H1 (cell line): ENCODE measurements at regions not wholly inside any gene's neighbourhood (a gene's known extent, or its start where the extent isn't known, plus 50 kb on each side); places are given as distances from the start of the nearest gene placed in this dataset.

ENCODE experiments used
- CTCF ChIA-PET: fragments of 300-600 bp; sonication (Branson Sonifier 250); formaldehyde crosslinking; loops from one replicate; lab custom pipeline; 2021; ENCODE audit not compliant: partially characterized antibody; lab: Charles Lee
- POLR2A ChIA-PET: fragments of 300-600 bp; sonication (Branson Sonifier 250); formaldehyde crosslinking; loops from one replicate; lab custom pipeline; 2021; ENCODE audit warnings: inconsistent platforms; ENCODE audit not compliant: partially characterized antibody; lab: Charles Lee
- DNase-seq, 2 experiments: peaks; one replicate each; pipeline versions ENCODE4 v3.0.0 to v3.0.0-alpha.2; 2010 to 2022; ENCODE audit warnings: low spot score in 2 of 2, low read depth in 1 of 2, mixed read lengths in 1 of 2
- FAIRE-seq: peaks from 2 replicates; lab custom pipeline; 2011; peaks lifted over from hg19 to GRCh38; lab: Jason Lieb, UNC
- H2AFZ ChIP-seq: 2 replicates; pipeline ENCODE4 v1.8.1; 2012; ENCODE audit warnings: low read length, inconsistent platforms
- H2AK5ac ChIP-seq: 2 replicates; pipeline ENCODE4 v1.6.1; 2013; ENCODE audit warnings: low read depth, low read length
- H2BK120ac ChIP-seq: replicated peaks from 2 replicates; pipeline ENCODE3; 2013; ENCODE audit warnings: low read depth, low read length, inconsistent platforms
- H2BK12ac ChIP-seq: 2 replicates; pipeline ENCODE4 v1.6.1; 2013; ENCODE audit warnings: low read depth, low read length
- H2BK15ac ChIP-seq: 2 replicates; pipeline ENCODE4 v1.6.1; 2013; ENCODE audit warnings: low read length
- H2BK20ac ChIP-seq: 2 replicates; pipeline ENCODE4 v1.6.1; 2013; ENCODE audit warnings: low read length
- H2BK5ac ChIP-seq: 2 replicates; pipeline ENCODE4 v1.6.1; 2013; ENCODE audit warnings: low read depth, low read length
- H3K14ac ChIP-seq: 2 replicates; pipeline ENCODE4 v1.6.1; 2013; ENCODE audit warnings: inconsistent platforms; ENCODE audit not compliant: insufficient read length
- H3K18ac ChIP-seq: 2 replicates; pipeline ENCODE4 v1.6.1; 2013; ENCODE audit warnings: low read length; ENCODE audit errors: extremely low read depth
- H3K23ac ChIP-seq: 2 replicates; pipeline ENCODE4 v1.6.1; 2013; ENCODE audit warnings: inconsistent platforms; ENCODE audit not compliant: insufficient read length
- H3K23me2 ChIP-seq: 2 replicates; pipeline ENCODE4 v1.6.1; 2013; ENCODE audit warnings: low read depth, low read length
- H3K27ac ChIP-seq: 2 replicates; pipeline ENCODE4 v1.6.1; 2011; ENCODE audit warnings: low read depth, low read length, inconsistent platforms
- H3K27me3 ChIP-seq, 4 experiments: replicated peaks in 1 of 4; 1 replicate in 1 of 4; 2 replicates in 3 of 4; pipeline versions ENCODE4 v1.6.1 to v1.8.1; 2011 to 2013; ENCODE audit warnings: low read length in 3 of 4, mild to moderate bottlenecking in 3 of 4, inconsistent platforms in 2 of 4, mixed read lengths in 2 of 4, moderate library complexity in 1 of 4; ENCODE audit not compliant: control insufficient read depth in 3 of 4, insufficient read depth in 3 of 4; ENCODE audit errors: extremely low read depth in 1 of 4
- H3K36me3 ChIP-seq, 4 experiments: 2 replicates each; pipeline versions ENCODE4 v1.6.1 to v1.8.1; 2011 to 2013; ENCODE audit warnings: mild to moderate bottlenecking in 4 of 4, low read length in 3 of 4, moderate library complexity in 2 of 4, control low read depth in 1 of 4, inconsistent platforms in 1 of 4; ENCODE audit not compliant: insufficient read depth in 4 of 4, control insufficient read depth in 2 of 4
- H3K4ac ChIP-seq: replicated peaks from 2 replicates; pipeline ENCODE3; 2013; ENCODE audit warnings: low read length, low read depth, mixed read lengths, inconsistent platforms; ENCODE audit not compliant: insufficient read length
- H3K4me1 ChIP-seq, 4 experiments: replicated peaks in 1 of 4; 1 replicate in 1 of 4; 2 replicates in 3 of 4; pipeline versions ENCODE4 v1.6.1 to v1.8.1; 2011 to 2013; ENCODE audit warnings: low read length in 3 of 4, inconsistent platforms in 2 of 4, mixed read lengths in 1 of 4; ENCODE audit not compliant: insufficient read depth in 4 of 4, control insufficient read depth in 3 of 4
- H3K4me2 ChIP-seq, 2 experiments: 2 replicates each; pipeline versions ENCODE4 v1.6.1 to v1.8.1; 2011 to 2013; ENCODE audit warnings: low read depth in 2 of 2, low read length in 2 of 2, control low read depth in 1 of 2, inconsistent platforms in 1 of 2, mild to moderate bottlenecking in 1 of 2; ENCODE audit not compliant: insufficient read depth in 1 of 2
- H3K4me3 ChIP-seq, 4 experiments: fragments of 200-600, 300-600 bp in 1 of 4; sonication (generic), shearing (Covaris generic), sonication (Bioruptor Twin) in 1 of 4; 2 replicates each; pipeline versions ENCODE4 v1.5.1 to v1.8.1; 2011 to 2016; ENCODE audit warnings: low read length in 4 of 4, low read depth in 3 of 4, control low read depth in 2 of 4, inconsistent platforms in 2 of 4, mild to moderate bottlenecking in 2 of 4, mixed read lengths in 1 of 4, moderate library complexity in 1 of 4; ENCODE audit not compliant: insufficient read depth in 2 of 4; ENCODE audit errors: extremely low read depth in 1 of 4
- H3K56ac ChIP-seq: replicated peaks from 2 replicates; pipeline ENCODE3; 2013; ENCODE audit warnings: low read depth, mild to moderate bottlenecking, mixed read lengths, low read length, inconsistent platforms; ENCODE audit not compliant: insufficient read length
- H3K79me1 ChIP-seq: 2 replicates; pipeline ENCODE4 v1.6.1; 2013; ENCODE audit warnings: low read depth, low read length, control low read depth
- H3K79me2 ChIP-seq, 2 experiments: 2 replicates each; pipeline versions ENCODE4 v1.6.1 to v1.8.1; 2012 to 2013; ENCODE audit warnings: low read length in 2 of 2, mild to moderate bottlenecking in 2 of 2, inconsistent platforms in 1 of 2; ENCODE audit not compliant: insufficient read depth in 2 of 2, control insufficient read depth in 1 of 2
- H3K9ac ChIP-seq, 4 experiments: replicated peaks in 1 of 4; 1 replicate in 1 of 4; 2 replicates in 3 of 4; pipeline versions ENCODE4 v1.6.1 to v1.8.1; 2011 to 2013; ENCODE audit warnings: low read depth in 3 of 4, low read length in 3 of 4, control low read depth in 2 of 4, mild to moderate bottlenecking in 2 of 4, moderate library complexity in 2 of 4, inconsistent platforms in 1 of 4; ENCODE audit errors: extremely low read depth in 1 of 4
- H3K9me3 ChIP-seq, 2 experiments: 2 replicates each; pipeline versions ENCODE4 v1.6.1 to v1.8.1; 2012 to 2013; ENCODE audit warnings: mild to moderate bottlenecking in 2 of 2, moderate library complexity in 2 of 2, control low read depth in 1 of 2, inconsistent platforms in 1 of 2, low read depth in 1 of 2, low read length in 1 of 2, mixed read lengths in 1 of 2; ENCODE audit not compliant: insufficient read depth in 2 of 2
- H4K20me1 ChIP-seq, 2 experiments: replicated peaks in 1 of 2; 2 replicates each; pipeline versions ENCODE3 to v1.8.1; 2011 to 2013; ENCODE audit warnings: inconsistent platforms in 2 of 2, low read length in 2 of 2, mild to moderate bottlenecking in 1 of 2; ENCODE audit not compliant: insufficient read depth in 2 of 2, control insufficient read depth in 1 of 2
- H4K5ac ChIP-seq: 2 replicates; pipeline ENCODE4 v1.6.1; 2013; ENCODE audit warnings: low read length, low read depth, mixed read lengths, inconsistent platforms; ENCODE audit not compliant: insufficient read length
- H4K8ac ChIP-seq: 2 replicates; pipeline ENCODE4 v1.8.0; 2013; ENCODE audit warnings: mild to moderate bottlenecking, moderate library complexity, low read length, inconsistent platforms; ENCODE audit not compliant: insufficient read depth; ENCODE audit errors: extremely low read depth
- H4K91ac ChIP-seq: replicated peaks from 2 replicates; pipeline ENCODE3; 2013; ENCODE audit warnings: low read length, mixed read lengths, inconsistent platforms; ENCODE audit not compliant: insufficient read length
- CHD1 ChIP-seq: IDR thresholded peaks from 2 replicates; pipeline ENCODE4 v1.6.1; 2012; ENCODE audit warnings: low read depth, low read length, improper control_type of control experiment
- KDM5A ChIP-seq: fragments of 200-600 bp; IDR thresholded peaks from 2 replicates; pipeline ENCODE4 v1.7.1; 2012; ENCODE audit warnings: mild to moderate bottlenecking, low read length, inconsistent platforms, mixed read lengths
- PHF8 ChIP-seq: fragments of 200-600 bp; sonication (generic); conservative IDR thresholded peaks from 2 replicates; pipeline ENCODE4 v1.7.1; 2012; ENCODE audit warnings: low read depth, mild to moderate bottlenecking, inconsistent platforms, low read length, moderate library complexity
- POLR2A ChIP-seq, 2 experiments: IDR thresholded peaks; 1 replicate in 1 of 2; 2 replicates in 1 of 2; pipeline ENCODE4 v1.6.1; 2011; ENCODE audit warnings: low read depth in 2 of 2, low read length in 2 of 2, mild to moderate bottlenecking in 2 of 2; ENCODE audit errors: control extremely low read depth in 1 of 2
- RNF2 ChIP-seq: fragments of 200-900, 300-1000 bp; sonication (generic); IDR thresholded peaks from 2 replicates; pipeline ENCODE4 v1.7.1; 2016; ENCODE audit warnings: borderline replicate concordance, low read depth, mild to moderate bottlenecking, antibody characterized with exemption, low read length; ENCODE audit not compliant: poor library complexity, severe bottlenecking; ENCODE audit errors: missing control alignments
- TAF1 ChIP-seq: IDR thresholded peaks from 2 replicates; pipeline ENCODE4 v1.6.1; 2011; ENCODE audit warnings: mild to moderate bottlenecking, low read depth, low read length

DNA sequence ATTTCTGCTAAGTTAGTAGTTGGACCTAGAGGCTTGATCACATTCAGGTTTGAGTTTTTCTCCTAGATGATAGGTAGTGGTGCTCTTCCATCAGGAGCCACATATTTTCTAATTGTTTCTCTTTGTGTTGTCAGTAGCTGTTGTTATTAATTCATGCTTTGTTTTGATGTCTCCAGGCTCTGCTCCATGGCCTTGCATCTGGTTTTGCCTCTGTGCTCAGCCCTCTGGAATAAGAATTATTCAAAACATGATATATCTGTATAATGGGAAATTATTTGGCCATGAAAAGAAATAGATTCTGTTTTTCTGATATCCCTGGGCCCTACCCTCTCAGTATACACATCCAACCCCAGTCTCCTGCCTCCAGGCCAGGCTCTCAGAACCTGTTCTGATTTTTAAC lies 184.8 kb downstream of the CDC5L start:
- no peak overlapping the region for H2AFZ ChIP-seq
- H3K4me1 ChIP-seq, result peaks cover 0 to 2% (median 0%) of the 10 kb centered on the region in 4 experiments; a peak in 1 of 7 replicates
- no peaks in the 10 kb centered on the region for H3K23me2 ChIP-seq
- no peak overlapping the region for H4K8ac ChIP-seq
- H3K79me1 ChIP-seq, result no peaks in the 10 kb centered on the region
- H3K4me3 ChIP-seq, result no peak overlapping the region
- DNase-seq (no peak), FAIRE-seq (no peak)
- no peak overlapping the region for H3K18ac ChIP-seq
- no peak overlapping the region for H3K4me2 ChIP-seq
- no peak overlapping the region for H4K91ac ChIP-seq
- no peak overlapping the region for H3K27ac ChIP-seq
- no peaks in the 10 kb centered on the region for H3K79me2 ChIP-seq
- no peaks in the 10 kb centered on the region for H4K20me1 ChIP-seq
- POLR2A ChIA-PET, result interaction anchor here (1.3 kb wide), 1 partner anchor 11 kb away, joined by 4 read pairs; no protein-coding TSS in a partner anchor
- no peak overlapping the region for H2BK20ac ChIP-seq
- no peak for TF ChIP-seq POLR2A (IDR thresholded peaks at IDR 0.05; ENCODE audit: control extremely low read depth in 1 of 2, low read depth in 2 of 2, low read length in 2 of 2)
- TF ChIP-seq KDM5A, result no peak
- no peak for TF ChIP-seq PHF8
- TF ChIP-seq RNF2, result no peak
- no peak for TF ChIP-seq TAF1
- no peak for TF ChIP-seq CHD1
- no peak overlapping the region for H2AK5ac ChIP-seq
- no peak overlapping the region for H3K56ac ChIP-seq
- no peak overlapping the region for H3K14ac ChIP-seq
- no peaks in the 10 kb centered on the region for H3K36me3 ChIP-seq
- H3K4ac ChIP-seq, result no peak overlapping the region
- H3K27me3 ChIP-seq, result no peaks in the 10 kb centered on the region
- CTCF ChIA-PET, result interaction anchor here (0.6 to 1.9 kb wide), 6 partner anchors 8 to 289 kb away, joined by 3 to 10 read pairs (median 4); no protein-coding TSS in a partner anchor
- H3K9ac ChIP-seq, result no peak overlapping the region
- no peak overlapping the region for H2BK5ac ChIP-seq
- H3K23ac ChIP-seq, result no peak overlapping the region
- no peak overlapping the region for H2BK120ac ChIP-seq
- no peak overlapping the region for H4K5ac ChIP-seq
- H3K9me3 ChIP-seq, result no peaks in the 10 kb centered on the region
- no peak overlapping the region for H2BK12ac ChIP-seq
- no peak overlapping the region for H2BK15ac ChIP-seq
